GF-D8 (cell line): ENCODE measurements at regions not wholly inside any gene's neighbourhood (a gene's known extent, or its start where the extent isn't known, plus 50 kb on each side); places are given as distances from the start of the nearest gene placed in this dataset.
"Not testable (repeated sequence)": the region's sequence is repeated elsewhere in the genome, so short reads cannot be mapped to it uniquely, and the experiment has no call there.

Experiments used
- DNase-seq: peaks from one replicate; lab custom pipeline; 2025; lab: John Stamatoyannopoulos, UW

DNA sequence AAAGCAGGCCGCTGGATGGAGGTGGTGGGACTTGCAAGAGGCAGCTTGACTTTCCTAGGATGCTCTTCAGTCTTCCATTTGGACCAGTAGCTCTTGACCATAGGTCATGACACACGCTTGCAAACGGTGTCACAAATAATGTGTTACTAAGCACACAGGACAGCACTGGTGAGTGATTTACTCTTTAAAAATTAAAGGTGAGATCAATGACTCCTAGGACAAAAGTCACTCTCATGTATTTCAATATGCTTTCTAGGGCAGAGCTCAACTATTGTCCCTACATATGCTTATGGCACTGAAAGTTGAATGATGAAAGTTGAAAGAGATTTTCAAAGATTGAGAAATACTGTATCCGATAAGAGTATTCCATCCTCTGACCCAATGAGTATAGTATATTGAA is 496.7 kb downstream of the EBF1 start:
- DNase-seq, result no peak

DNA sequence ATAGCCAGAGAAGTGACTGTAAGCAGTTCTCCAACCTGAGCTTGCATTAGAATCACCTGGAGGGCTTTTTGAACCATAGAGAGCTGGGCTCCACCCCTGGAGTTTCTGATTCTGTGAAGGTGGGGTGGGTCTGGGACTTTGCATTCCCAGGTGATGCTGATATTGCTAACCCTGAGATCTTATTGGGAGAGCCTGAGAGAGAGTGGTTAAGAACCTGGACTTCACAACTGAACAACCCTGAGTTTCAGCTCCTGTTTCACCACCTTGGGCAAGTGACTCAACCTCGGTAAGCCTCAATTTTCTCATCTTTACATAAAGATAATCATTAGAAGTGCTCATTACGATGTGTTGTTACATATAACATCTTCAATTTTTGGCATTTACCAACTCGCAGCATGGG is 498.6 kb downstream of the EBF1 start:
- DNase-seq, result no peak

DNA sequence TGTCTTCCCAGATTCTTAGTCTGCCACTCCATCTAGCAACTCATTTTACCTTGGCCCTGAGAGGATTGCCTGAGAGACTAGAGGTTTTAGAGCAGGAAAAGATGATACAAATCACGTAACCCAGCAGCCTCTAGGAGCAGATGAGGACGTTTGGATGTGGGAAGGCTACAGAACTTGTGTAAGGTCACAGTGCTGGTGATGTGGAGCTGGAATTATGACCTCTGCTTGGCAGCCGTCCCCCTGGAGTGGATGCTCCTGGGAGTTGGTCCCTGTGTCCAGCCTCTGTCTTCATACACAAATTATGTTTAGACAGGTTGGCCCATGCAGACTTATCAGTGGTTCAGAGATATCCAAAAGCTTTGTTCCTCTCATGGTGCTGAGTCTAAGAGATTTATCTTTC is 499.0 kb downstream of the EBF1 start:
- DNase-seq, result no peak

DNA sequence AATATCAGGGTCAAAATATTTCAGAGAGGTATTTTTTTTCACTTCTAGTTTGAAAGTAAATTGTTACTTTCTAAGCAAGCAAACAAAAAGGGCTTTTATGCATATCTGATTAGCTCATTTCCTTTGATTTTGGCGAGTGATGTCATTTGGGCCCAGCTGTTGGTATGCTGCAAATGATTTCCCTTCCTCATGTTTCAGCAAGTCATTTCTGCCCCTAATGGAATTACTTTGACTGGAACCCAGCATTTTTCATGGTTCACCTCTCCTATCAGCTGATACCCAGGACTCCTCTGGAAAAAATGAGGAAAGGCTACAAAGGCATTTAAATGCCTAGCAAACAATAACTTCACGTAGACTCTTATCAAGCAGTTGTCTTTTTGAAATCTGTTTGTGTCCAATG is 500.6 kb downstream of the EBF1 start:
- no peak for DNase-seq

DNA sequence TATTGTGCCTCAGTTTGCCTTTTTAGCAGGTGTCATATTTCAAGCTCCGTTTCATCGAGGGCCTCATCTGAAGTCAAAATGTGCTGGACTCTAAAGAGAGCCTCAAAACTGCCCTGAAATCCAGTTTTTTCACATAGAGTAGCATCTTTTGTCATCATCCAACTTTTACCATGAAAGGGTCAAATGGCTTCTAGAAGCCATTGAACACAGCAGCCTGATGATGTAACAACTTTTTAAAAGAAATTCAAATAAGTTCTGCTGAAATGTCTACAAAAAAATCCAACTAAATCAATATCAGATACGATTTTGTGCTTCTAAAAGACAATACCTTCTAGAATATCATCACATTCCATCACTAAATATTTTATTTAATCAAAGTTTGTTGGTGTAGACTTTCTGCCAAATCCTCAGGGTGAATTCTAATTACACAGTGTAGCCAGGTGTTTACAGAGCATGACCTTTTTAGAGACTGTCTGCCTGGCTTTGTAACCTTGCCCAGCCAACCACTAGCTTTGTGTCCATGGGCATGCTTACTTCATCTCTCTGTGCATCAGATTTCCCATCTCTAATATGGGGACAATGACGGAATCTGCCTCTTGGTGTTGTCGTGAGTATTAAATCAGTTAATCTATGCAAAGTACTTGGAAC is 505.0 kb downstream of the EBF1 start:
- no peak for DNase-seq

DNA sequence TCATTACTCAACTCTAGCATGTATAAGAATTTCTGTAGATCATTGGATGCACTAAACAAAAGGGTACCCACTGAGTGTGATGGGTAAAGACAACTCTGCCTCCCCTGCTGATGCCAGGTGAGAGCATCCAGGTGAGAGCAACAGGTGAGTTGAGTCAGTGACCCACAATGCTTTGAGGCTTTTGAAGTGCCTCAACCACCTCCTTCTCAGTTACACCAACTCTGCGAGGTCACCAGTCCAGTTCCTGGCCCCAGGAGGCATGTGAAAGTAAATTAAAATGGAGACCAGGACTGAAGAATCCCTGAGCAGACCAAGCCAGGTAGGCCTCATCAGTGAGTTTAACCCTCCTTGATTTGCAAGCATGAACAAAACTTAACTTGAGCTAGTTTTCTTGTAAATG is 505.8 kb downstream of the EBF1 start:
- no peak for DNase-seq

DNA sequence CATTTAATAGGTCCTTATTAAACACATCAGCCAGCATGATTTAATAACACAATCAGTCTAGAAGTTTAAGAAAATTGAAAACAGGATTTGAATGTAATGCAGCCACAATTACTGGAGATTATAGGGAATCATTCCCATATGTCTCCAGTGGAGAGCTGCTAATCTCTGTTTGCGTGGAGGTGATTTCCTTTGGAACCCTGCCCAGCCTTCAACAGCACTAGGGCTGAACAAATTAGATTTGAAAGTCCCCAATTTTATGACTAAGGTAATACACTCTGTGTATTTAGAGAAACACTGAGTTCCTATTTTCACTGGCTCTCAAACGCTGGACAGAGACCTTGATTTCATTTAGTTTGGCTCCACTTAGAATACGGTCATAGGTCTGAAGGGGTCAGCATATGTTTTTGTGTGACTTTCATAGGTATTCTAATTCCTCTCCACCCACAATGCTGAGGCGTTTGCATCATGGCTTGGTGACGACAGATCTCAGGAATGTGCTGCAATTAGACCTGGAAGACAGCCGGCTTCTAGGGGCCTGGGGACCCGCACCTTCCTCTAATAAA is 508.3 kb downstream of the EBF1 start:
- DNase-seq, result no peak

DNA sequence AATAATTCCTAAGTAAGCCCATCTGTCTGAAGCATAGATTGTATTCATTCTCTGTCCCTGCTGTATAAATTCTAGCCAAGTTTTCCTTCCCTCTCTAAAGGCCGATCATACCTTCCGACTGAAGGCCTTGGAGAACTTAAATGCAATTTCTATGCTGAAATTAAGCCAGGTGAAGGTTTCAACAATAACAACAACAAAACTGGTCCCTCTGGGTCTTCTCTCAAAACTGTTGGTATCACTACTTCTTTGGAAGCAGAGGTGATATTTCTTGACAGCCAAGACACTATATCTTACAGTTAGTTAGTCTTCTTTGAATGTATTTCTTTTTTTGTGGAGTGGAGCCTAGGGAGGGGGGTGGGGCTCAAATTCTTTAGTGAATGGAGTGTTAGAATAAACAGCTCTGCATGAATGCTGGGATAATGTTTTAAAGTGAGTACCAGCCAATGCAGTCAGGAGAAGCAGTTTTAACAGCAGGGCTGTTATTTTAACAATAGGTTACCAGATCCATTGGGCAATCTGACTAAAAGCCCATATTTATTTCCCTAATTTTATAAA is 508.9 kb downstream of the EBF1 start:
- DNase-seq, result no peak

DNA sequence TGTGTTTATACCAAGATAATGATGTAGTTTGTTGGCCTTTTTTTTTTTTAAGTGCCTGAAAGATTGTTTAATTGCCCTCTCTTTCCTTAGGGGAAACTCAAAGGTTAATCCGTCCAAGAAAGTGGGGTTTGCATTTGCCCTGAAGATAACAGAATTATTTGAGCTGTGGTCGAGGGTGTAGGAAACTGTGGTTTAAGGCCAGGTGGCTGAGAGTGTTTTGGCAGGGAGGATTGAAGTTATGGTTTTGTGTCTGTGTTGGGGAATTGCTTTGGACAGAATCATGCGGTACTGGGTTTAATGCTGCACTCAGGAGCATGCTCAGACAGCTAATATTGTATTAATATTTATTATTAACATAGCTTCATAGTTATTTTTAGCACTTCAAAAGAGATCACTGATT is 509.8 kb downstream of the EBF1 start:
- DNase-seq, result peak; percentile 25

DNA sequence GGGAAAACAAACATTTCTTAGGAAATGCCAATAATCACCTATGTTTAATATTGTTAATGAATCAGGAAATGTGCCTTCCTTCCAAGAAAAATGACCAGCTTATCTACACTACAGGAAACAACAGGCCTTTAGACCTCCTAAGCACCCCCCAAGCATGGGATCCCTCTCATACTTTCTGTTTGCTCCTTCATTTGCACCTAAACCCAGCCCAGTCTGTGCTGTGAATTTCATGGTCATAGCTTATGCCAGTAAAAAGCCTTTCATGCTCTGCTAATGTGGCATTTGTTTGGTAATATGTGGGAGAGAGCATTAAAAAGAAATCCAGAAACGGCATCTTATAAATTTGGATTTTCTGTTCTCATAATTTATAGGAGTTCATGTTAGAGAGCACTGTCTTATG is 511.1 kb downstream of the EBF1 start:
- DNase-seq, result no peak

DNA sequence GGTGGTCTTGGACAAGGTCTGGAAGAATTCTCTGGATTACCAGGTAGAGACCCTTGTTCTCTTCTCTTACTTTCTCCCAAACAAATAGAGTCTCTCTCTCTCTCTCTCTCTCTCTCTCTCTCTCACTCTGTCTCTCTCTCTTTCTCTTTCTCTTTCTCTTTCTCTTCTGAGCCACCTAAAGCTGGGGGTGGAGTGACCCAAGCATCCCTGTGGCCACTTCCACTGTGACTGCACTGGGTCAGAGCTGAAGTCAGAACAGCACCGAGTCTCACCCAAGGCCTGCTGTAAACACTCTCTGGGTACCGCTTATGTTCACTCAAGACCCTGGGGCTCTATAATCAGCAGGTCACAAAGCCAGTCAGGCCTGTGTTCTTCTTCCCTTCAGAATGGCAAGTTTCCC is 513.7 kb downstream of the EBF1 start:
- DNase-seq, result no peak

DNA sequence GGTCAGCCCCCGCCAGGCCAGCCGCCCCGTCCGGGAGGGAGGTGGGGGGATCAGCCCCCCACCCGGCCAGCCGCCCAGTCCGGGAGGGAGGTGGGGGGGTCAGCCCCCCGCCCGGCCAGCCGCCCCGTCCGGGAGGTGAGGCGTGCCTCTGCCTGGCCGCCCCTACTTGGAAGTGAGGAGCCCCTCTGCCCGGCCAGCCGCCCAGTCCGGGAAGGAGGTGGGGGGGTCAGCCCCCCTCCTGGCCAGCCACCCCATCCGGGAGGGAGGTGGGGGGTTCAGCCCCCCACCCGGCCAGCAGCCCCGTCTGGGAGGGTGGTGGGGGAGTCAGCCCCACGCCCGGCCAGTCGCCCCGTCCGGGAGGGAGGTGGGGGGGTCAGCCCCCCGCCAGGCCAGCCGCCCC is 517.0 kb downstream of the EBF1 start:
- not testable (repeated sequence) for DNase-seq

DNA sequence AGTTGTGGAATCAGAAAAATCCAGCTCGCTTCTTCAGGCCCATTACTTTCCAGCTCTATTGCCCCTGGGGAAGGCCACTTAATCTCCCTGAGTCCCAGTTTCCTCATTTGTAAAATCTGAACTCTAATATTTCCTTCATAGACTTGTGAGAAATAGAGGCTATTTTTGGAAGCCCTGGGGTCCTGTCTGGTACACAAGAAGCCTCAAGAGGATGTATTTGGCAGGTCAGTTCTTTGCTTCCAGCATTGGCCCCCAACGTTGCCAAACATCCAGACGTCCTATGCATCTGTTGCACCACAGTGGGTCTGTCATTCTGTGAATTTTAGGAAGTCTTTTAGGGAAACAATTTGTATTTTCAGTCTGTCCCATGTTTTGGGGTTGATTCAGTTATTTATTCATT is 525.9 kb downstream of the EBF1 start:
- no peak for DNase-seq

DNA sequence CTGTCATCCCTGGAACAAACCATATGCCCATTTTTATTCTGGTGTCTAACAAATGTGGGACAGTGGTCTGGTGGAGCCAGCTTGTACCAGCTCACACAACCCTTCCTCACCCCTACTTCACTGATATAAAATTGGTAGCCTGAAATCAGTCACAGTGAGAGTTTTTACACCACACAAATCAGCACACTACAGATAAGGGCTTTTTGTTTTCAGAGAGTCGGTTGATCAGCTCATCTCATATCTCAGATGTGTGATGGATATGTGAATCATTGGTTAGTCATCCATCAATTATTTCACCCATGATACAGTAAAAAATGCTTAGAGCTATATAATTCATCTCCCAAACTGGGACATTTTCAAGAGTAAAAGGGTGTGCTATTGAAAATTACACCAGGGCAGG is 529.2 kb downstream of the EBF1 start:
- no peak for DNase-seq

DNA sequence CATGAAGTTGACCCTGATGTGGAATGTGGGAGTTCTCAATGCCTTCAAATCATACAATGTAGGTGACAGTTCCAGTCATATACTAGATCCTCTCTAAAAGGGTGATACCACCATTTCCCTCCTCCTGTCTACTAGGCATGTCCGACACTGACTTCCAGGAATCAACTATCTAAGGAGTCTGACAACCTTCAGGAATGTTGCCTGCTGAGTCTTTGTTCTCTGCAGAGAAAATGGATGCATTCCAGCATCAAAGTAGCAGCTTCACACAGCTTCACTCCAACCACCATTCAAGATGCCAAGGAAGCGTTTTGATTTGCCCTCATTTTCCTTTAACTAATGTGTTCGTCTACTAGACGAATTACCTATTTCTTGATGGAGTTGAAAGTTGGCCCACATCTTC is 530.2 kb downstream of the EBF1 start:
- DNase-seq, result no peak

DNA sequence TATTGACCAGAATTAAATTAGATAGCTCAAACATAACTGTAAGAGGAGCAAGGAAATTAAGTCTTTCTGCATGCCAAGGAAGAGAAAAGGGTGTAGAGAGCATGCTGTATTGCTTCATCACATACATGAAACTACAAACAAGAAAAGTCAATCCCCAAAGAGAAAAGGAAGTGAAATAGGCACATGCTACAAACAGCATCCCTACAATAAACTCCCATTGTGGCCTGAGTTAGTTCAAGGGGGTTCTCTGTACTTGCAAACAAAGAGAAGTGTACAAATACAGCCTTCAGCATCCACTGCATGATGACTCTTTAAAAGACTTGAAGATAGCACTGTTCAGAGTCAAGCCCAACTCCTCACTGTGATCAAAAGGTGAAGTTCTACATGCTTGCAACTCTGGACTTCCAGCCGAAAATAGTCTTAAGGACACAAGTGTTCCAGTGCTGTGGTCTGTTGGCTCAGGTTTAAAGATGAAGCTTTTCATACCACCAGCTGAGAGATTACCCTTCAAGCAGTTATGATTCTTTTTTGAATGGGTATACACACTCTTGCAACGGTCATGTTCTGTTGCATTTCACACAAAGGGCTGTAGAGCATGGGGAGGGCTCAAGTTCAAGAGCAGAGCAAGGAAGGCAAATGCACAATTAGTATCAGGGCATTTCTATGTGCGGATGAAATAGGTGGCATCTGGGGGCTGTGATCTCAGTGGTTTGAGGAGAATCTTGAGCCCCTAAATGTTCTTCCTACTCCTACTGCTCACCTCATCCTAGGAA is 534.5 kb downstream of the EBF1 start:
- DNase-seq, result no peak

DNA sequence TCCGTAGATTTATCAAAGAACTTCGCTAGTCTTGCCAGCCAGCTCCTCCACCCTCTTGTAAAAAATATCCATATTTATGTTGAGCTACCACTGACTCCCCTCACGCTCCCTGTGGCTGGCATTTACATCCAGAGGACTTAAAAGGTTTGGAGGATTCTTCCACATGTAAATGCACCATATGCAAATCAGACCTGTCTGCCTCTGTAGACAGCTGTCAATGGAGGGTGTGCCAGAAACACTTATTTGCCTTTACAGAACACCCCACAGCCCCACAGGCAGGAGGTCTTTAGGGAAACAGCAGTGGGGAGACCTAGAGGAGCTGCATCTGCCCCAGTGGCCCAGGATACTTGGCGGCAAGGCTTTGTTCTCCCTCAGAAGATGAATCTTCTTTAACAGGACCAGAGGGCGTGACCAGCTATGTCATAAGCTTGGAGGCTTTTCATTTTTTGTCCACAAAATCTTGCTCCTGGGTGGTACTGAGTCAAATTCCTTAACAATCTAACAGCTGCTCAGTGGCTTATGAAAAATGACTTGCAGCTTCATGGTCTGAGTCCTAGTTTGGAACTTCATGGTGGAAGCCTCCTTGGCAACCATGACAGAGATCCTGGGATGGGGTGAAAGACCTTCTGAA is 535.8 kb downstream of the EBF1 start:
- DNase-seq, result no peak

DNA sequence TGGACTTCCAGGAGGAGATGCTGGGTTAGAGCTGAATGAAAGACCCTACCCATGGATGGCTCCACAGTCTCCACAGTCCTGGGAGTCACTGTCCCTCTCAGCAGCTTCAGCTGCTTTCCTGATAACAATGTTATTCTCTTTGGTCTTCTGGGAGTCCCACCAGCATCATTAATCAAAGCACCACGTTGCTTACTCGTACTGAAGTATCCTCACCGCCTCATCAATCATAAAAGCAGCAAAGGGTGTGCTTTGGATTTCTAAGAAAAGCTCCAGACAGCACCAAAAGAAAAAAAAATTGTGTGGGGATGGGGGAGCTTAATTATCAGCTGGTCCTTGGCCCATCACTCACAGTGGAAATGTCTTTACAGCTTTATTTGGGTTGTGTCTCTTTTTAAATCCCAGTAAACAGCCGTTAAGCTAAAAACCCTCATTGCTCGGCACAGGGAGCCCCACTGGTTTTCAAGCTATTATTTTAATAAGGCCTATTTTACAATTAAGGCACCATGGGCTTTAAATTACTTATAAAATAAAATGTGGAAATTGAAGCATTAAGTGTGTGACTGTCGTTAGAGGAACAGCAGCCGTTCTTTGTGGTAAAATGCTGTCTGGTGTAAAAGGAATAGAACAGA is 538.0 kb downstream of the EBF1 start:
- no peak for DNase-seq

DNA sequence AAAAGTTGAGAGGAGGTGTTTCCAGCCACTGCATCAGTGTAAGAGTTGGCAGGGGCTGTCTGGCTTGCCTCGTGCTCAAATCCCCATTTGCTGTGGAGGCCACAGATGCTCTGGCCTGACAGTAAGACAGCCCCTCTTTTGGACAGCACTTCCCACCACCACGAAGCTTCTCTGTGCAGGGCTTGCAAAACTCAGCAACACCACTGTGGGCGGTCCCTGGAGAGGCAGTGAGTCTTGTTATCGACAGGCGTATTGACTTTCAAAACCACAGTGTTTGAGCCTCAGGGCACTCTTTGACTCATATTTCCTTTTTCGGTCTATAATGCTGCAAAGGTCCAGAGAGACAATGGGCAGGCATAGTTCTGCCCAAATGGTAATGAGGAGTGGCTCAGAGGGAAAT is 539.5 kb downstream of the EBF1 start:
- no peak for DNase-seq

DNA sequence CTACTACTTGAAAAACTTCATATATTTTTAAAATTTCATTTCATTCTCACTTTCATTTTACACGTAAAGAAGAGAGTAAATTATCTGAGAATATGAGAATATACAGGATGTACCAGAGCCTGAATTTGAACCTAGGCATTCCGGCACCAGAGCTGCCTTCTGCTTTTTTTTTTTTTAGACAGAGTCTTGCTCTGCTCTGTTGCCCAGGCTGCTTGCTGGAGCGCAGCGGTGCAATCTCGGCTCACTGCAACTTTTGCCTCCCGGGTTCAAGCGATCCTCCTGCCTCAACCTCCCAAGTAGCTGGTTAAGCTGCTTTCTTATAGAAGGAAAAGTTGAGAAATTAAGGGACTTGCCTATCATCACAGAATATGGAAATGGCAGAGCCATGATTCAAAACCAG is 540.1 kb downstream of the EBF1 start:
- no peak for DNase-seq

DNA sequence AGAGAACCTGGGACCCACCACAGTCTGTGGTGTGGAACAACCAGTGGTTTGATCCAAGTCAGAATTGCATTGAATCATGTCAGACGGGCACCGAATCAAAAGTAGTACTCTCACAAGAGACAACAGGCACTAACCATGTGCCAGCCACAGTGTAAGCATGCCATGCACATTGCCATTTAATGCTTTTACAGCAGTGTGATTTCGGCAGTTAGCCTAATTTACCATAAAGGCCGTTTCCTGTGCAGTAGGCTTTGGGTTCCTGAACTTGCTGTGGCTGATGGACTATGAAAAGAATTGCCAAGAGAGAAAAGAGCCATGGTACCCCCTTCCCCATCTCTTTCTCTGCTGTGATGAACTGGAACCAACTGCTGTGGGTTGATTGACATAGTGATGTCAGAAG is 540.6 kb downstream of the EBF1 start:
- no peak for DNase-seq

DNA sequence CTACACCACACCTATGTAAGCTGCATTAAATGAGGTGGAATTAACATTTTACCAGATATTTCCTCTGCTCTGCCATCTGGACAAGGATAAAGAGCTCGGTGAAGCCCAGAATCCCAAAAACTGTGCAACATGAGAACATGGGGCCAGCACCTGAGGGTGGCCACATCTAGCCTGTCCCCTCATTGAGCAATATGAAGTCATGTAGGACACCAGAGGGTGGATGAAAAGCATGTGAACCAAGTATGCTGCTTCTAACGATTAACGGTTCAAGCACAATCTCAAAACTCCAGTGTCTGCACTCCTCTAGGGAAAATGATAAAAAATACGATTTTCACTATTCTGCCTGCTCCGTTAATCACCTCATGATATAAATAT is 545.8 kb downstream of the EBF1 start:
- DNase-seq, result no peak
